SK-N-SH treated with all-trans-retinoic acid at 6 μM for 48 hours (cell line): ENCODE measurements at regions not wholly inside any gene's neighbourhood (a gene's known extent, or its start where the extent isn't known, plus 50 kb on each side); places are given as distances from the start of the nearest gene placed in this dataset.
"Not testable (repeated sequence)": the region's sequence is repeated elsewhere in the genome, so short reads cannot be mapped to it uniquely, and the experiment has no call there.

Experiments used
- ATAC-seq: fragments of 200-7000 bp; cut with Tn5 transposase; 3 replicates; pipeline ENCODE4 v1.9.1; 2020; ENCODE audit warnings: mild to moderate bottlenecking, moderate library complexity
- ARNTL ChIP-seq: fragments of 450-650 bp; formaldehyde crosslinking; IDR thresholded peaks from 2 replicates; pipeline ENCODE4 v1.5.0; 2020; ENCODE audit warnings: low read depth, mild to moderate bottlenecking, moderate library complexity, borderline replicate concordance
- BACH2 ChIP-seq: fragments of 250-450 bp; sonication (Bioruptor Pico); IDR thresholded peaks from 2 replicates; pipeline ENCODE4 v1.9.0; 2021; ENCODE audit warnings: mild to moderate bottlenecking, borderline replicate concordance
- ESRRG ChIP-seq: fragments of 250-450 bp; sonication (Bioruptor Pico); IDR thresholded peaks from 2 replicates; pipeline ENCODE4 v1.6.1; 2021; ENCODE audit warnings: mild to moderate bottlenecking
- ISL1 ChIP-seq: fragments of 250-450 bp; sonication (Bioruptor Pico); IDR thresholded peaks from 2 replicates; pipeline ENCODE4 v2.1.2; 2022; ENCODE audit warnings: mild to moderate bottlenecking, moderate library complexity
- OSR1 ChIP-seq: fragments of 250-450 bp; sonication (Bioruptor Pico); IDR thresholded peaks from 2 replicates; pipeline ENCODE4 v1.8.0; 2022; ENCODE audit warnings: moderate library complexity, mild to moderate bottlenecking, inconsistent platforms
- POU6F1 ChIP-seq: fragments of 250-450 bp; sonication (Bioruptor Pico); IDR thresholded peaks from 2 replicates; pipeline ENCODE4 v1.8.0; 2021; ENCODE audit warnings: low read depth, mild to moderate bottlenecking, moderate library complexity, borderline replicate concordance
- PPARA ChIP-seq: fragments of 250-450 bp; sonication (Bioruptor Pico); IDR thresholded peaks from 2 replicates; pipeline ENCODE4 v1.5.0; 2020; ENCODE audit warnings: mild to moderate bottlenecking, borderline replicate concordance
- RARB ChIP-seq: fragments of 250-450 bp; sonication (Bioruptor Pico); IDR thresholded peaks from 2 replicates; pipeline ENCODE4 v1.8.0; 2021; ENCODE audit warnings: mild to moderate bottlenecking, moderate library complexity
- TCF4 ChIP-seq: fragments of 250-450 bp; sonication (Bioruptor Pico); IDR thresholded peaks from 2 replicates; pipeline ENCODE4 v1.8.0; 2021; ENCODE audit warnings: mild to moderate bottlenecking, moderate library complexity, borderline replicate concordance
- TOX ChIP-seq: fragments of 250-450 bp; sonication (Bioruptor Pico); IDR thresholded peaks from 2 replicates; pipeline ENCODE4 v1.8.0; 2021; ENCODE audit warnings: mild to moderate bottlenecking, moderate library complexity, borderline replicate concordance
- TSHZ2 ChIP-seq: fragments of 250-450 bp; sonication (Bioruptor Pico); IDR thresholded peaks from 2 replicates; pipeline ENCODE4 v1.5.0; 2020; ENCODE audit warnings: mild to moderate bottlenecking, moderate library complexity
- ZFP3 ChIP-seq: fragments of 250-450 bp; sonication (Bioruptor Pico); IDR thresholded peaks from 2 replicates; pipeline ENCODE4 v1.5.0; 2020; ENCODE audit warnings: mild to moderate bottlenecking, moderate library complexity
- ZNF565 ChIP-seq: fragments of 450-650 bp; formaldehyde crosslinking; conservative IDR thresholded peaks from 2 replicates; pipeline ENCODE4 v1.5.0; 2020; ENCODE audit warnings: low read depth, mild to moderate bottlenecking, moderate library complexity
- TF ChIP-seq, protein P1 (sequence below): fragments of 250-450 bp; sonication (Bioruptor Pico); IDR thresholded peaks from 2 replicates; pipeline ENCODE4 v1.5.1; 2021; ENCODE audit warnings: mild to moderate bottlenecking, moderate library complexity
- TF ChIP-seq, protein P2 (sequence below): fragments of 250-450 bp; sonication (Bioruptor Pico); IDR thresholded peaks from 2 replicates; pipeline ENCODE4 v1.5.1; 2020; ENCODE audit warnings: low read depth, mild to moderate bottlenecking, moderate library complexity
- TF ChIP-seq, protein P3 (sequence below): fragments of 250-450 bp; sonication (Bioruptor Pico); IDR thresholded peaks from 2 replicates; pipeline ENCODE4 v1.8.0; 2020; ENCODE audit warnings: mild to moderate bottlenecking, moderate library complexity, borderline replicate concordance

DNA sequence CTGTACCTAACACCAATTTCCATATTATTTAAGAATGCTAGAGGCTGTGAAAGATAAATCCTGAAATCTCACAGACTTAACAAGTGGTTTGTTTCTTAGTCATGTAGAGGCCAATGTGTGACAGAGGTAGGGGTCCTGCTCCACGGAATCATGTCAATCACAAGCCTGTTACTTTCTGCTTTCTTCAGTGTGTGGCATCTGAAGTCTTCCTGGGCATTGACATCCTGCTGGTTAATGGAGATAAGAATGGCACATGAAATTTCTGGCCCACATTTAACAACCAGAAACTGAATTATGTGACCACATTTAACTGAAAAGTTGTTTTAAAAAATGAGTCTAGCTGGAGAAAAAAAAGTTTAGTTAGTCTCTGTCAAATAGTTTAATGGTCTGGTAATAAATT is 68.3 kb upstream of the PLA2G4A start:
- TF ChIP-seq ZNF565 (CRISPR knock-in tag) (no peak), RARB (CRISPR knock-in tag) (no peak), OSR1 (CRISPR knock-in tag) (no peak), ESRRG (CRISPR knock-in tag) (no peak), PPARA (CRISPR knock-in tag) (no peak)
- TF ChIP-seq, protein P1, sequence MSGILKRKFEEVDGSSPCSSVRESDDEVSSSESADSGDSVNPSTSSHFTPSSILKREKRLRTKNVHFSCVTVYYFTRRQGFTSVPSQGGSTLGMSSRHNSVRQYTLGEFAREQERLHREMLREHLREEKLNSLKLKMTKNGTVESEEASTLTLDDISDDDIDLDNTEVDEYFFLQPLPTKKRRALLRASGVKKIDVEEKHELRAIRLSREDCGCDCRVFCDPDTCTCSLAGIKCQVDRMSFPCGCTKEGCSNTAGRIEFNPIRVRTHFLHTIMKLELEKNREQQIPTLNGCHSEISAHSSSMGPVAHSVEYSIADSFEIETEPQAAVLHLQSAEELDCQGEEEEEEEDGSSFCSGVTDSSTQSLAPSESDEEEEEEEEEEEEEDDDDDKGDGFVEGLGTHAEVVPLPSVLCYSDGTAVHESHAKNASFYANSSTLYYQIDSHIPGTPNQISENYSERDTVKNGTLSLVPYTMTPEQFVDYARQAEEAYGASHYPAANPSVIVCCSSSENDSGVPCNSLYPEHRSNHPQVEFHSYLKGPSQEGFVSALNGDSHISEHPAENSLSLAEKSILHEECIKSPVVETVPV: no peak
- TF ChIP-seq, protein P2, sequence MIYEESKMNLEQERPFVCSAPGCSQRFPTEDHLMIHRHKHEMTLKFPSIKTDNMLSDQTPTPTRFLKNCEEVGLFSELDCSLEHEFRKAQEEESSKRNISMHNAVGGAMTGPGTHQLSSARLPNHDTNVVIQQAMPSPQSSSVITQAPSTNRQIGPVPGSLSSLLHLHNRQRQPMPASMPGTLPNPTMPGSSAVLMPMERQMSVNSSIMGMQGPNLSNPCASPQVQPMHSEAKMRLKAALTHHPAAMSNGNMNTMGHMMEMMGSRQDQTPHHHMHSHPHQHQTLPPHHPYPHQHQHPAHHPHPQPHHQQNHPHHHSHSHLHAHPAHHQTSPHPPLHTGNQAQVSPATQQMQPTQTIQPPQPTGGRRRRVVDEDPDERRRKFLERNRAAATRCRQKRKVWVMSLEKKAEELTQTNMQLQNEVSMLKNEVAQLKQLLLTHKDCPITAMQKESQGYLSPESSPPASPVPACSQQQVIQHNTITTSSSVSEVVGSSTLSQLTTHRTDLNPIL (CRISPR knock-in tag): no peak
- ATAC-seq: no peak

- ATAC-seq: not testable (repeated sequence)
Observed at GRCh38 chr1:186758896-186759606, 69.7 kb upstream of the PLA2G4A start.

GRCh38 chr1:186757851-186758250 is 70.9 kb upstream of the PLA2G4A start:
- ATAC-seq: no peak

More at GRCh38 chr1:186757851-186758250, 70.9 kb upstream of the PLA2G4A start:
- TF ChIP-seq RARB (CRISPR knock-in tag) (no peak), TOX (CRISPR knock-in tag) (no peak), ARNTL (CRISPR knock-in tag) (no peak), TCF4 (CRISPR knock-in tag) (no peak), POU6F1 (no peak), ISL1 (CRISPR knock-in tag) (no peak), PPARA (CRISPR knock-in tag) (no peak), BACH2 (CRISPR knock-in tag) (no peak), ZFP3 (CRISPR knock-in tag) (no peak), TSHZ2 (no peak)
- TF ChIP-seq, protein P3, sequence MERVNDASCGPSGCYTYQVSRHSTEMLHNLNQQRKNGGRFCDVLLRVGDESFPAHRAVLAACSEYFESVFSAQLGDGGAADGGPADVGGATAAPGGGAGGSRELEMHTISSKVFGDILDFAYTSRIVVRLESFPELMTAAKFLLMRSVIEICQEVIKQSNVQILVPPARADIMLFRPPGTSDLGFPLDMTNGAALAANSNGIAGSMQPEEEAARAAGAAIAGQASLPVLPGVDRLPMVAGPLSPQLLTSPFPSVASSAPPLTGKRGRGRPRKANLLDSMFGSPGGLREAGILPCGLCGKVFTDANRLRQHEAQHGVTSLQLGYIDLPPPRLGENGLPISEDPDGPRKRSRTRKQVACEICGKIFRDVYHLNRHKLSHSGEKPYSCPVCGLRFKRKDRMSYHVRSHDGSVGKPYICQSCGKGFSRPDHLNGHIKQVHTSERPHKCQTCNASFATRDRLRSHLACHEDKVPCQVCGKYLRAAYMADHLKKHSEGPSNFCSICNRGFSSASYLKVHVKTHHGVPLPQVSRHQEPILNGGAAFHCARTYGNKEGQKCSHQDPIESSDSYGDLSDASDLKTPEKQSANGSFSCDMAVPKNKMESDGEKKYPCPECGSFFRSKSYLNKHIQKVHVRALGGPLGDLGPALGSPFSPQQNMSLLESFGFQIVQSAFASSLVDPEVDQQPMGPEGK (CRISPR knock-in tag): no peak
